Vagina (tissue), 2 donors: ENCODE measurements at regions not wholly inside any gene's neighbourhood (a gene's known extent, or its start where the extent isn't known, plus 50 kb on each side); places are given as distances from the start of the nearest gene placed in this dataset.

Experiments used
- DNase-seq, 2 donors: peaks; one replicate each; pipeline ENCODE4 v3.0.0-alpha.2; 2017; ENCODE audit errors: extremely low spot score in 2 of 2
- H3K27ac ChIP-seq: fragments of 200-600 bp; sonication (generic); one replicate; pipeline ENCODE4 v1.5.1; 2019
- H3K27me3 ChIP-seq: fragments of 200-600 bp; sonication (generic); one replicate; pipeline ENCODE4 v1.5.1; 2019
- H3K36me3 ChIP-seq, 2 donors: fragments of 200-600 bp; sonication (generic); one replicate each; pipeline ENCODE4 v1.5.1; 2017 to 2019
- H3K4me1 ChIP-seq: fragments of 200-600 bp; sonication (generic); one replicate; pipeline ENCODE4 v1.5.1; 2019
- H3K4me3 ChIP-seq, 2 donors: fragments of 200-600 bp; sonication (generic); 1 replicate in 1 of 2; 2 replicates in 1 of 2; pipeline ENCODE4 v1.5.1; 2016 to 2019
- H3K9me3 ChIP-seq: fragments of 200-600 bp; sonication (generic); one replicate; pipeline ENCODE4 v1.5.1; 2019
- POLR2A ChIP-seq, 2 donors: fragments of 450-650 bp; IDR thresholded peaks; one replicate each; pipeline ENCODE4 v1.6.1; 2017; ENCODE audit warnings: antibody characterized with exemption in 2 of 2, mild to moderate bottlenecking in 2 of 2, moderate library complexity in 2 of 2
- POLR2AphosphoS5 ChIP-seq, 2 donors: sonication (generic); formaldehyde crosslinking; IDR thresholded peaks; one replicate each; pipeline ENCODE4 v1.9.0; 2017; ENCODE audit warnings: antibody characterized with exemption in 2 of 2, mild to moderate bottlenecking in 2 of 2, low read depth in 1 of 2; ENCODE audit not compliant: insufficient read depth in 1 of 2
- intact Hi-C: fragments of 100-400 bp; cut with DNase I; formaldehyde crosslinking; loops from one replicate; pipeline ENCODE4 v1.15.1; 2023
- TF ChIP-seq, protein P1 (sequence below), 3 experiments: fragments of 450-650 bp in 2 of 3; fragments of 200-600 bp in 1 of 3; sonication (generic) in 1 of 3; IDR thresholded peaks; one replicate each; pipeline ENCODE4 v1.5.1; 2017 to 2019; ENCODE audit warnings: antibody characterized with exemption in 3 of 3, mild to moderate bottlenecking in 2 of 3, moderate library complexity in 2 of 3

DNA sequence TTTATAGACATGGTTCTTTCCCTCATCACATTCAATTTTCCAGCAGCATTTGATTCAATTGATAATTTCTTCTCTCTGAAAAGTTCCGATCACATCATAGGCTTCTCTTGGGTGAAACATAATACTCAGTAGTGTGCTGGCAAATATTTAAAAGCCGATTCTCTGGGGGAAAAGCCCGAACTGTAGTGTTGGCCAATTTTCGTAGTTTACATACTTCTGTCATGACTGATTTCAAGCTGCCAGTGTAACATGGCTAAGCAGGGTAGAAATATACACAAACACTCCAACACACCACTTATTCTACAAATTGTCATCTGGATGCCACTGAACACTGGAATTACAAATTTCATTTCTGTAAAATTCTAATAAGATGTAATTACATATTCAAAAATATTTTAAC lies 56.1 kb upstream of the FREM2 start:
- no peaks in the 10 kb centered on the region for H3K9me3 ChIP-seq
- intact Hi-C loops, result no loop called here
- H3K36me3 ChIP-seq, result no peaks in the 10 kb centered on the region
- no peak overlapping the region for H3K4me3 ChIP-seq
- no peak for DNase-seq
- H3K27me3 ChIP-seq, result no peaks in the 10 kb centered on the region
- no peak overlapping the region for H3K27ac ChIP-seq
- TF ChIP-seq POLR2AphosphoS5 (IDR thresholded peaks at IDR 0.05; ENCODE audit: insufficient read depth in 1 of 2, low read depth in 1 of 2), result no peak
- TF ChIP-seq POLR2A (IDR thresholded peaks at IDR 0.05), result no peak
- H3K4me1 ChIP-seq, result no peaks in the 10 kb centered on the region

DNA sequence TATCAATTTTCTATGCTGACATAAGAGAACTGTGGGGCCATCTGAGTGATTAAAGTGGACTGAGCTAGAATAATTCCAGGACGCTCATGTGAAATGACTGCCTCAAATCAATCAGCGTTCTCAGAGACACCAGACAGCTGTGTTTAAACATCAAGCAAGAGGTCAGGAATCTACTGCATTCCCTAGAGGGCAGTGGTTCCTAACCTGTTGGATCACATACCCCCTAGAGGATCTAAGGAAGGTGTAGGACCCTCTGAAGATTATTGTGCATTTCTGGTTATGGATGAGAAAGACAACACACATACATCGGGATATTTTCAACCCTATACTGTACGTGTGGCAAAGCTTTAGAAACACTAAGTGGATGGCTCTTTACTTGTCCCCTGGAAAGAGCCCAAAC lies 51.8 kb upstream of the FREM2 start:
- TF ChIP-seq, protein P1, sequence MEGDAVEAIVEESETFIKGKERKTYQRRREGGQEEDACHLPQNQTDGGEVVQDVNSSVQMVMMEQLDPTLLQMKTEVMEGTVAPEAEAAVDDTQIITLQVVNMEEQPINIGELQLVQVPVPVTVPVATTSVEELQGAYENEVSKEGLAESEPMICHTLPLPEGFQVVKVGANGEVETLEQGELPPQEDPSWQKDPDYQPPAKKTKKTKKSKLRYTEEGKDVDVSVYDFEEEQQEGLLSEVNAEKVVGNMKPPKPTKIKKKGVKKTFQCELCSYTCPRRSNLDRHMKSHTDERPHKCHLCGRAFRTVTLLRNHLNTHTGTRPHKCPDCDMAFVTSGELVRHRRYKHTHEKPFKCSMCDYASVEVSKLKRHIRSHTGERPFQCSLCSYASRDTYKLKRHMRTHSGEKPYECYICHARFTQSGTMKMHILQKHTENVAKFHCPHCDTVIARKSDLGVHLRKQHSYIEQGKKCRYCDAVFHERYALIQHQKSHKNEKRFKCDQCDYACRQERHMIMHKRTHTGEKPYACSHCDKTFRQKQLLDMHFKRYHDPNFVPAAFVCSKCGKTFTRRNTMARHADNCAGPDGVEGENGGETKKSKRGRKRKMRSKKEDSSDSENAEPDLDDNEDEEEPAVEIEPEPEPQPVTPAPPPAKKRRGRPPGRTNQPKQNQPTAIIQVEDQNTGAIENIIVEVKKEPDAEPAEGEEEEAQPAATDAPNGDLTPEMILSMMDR (IDR thresholded peaks at IDR 0.05), result no peak
- TF ChIP-seq POLR2AphosphoS5 (IDR thresholded peaks at IDR 0.05; ENCODE audit: insufficient read depth in 1 of 2, low read depth in 1 of 2) (no peak), POLR2A (IDR thresholded peaks at IDR 0.05) (no peak)
- no peak for DNase-seq
- intact Hi-C loops, result no loop called here
- no peak overlapping the region for H3K4me3 ChIP-seq
- no peaks in the 10 kb centered on the region for H3K4me1 ChIP-seq
- no peaks in the 10 kb centered on the region for H3K27me3 ChIP-seq
- H3K36me3 ChIP-seq, result no peaks in the 10 kb centered on the region
- H3K27ac ChIP-seq, result no peak overlapping the region
- no peaks in the 10 kb centered on the region for H3K9me3 ChIP-seq

DNA sequence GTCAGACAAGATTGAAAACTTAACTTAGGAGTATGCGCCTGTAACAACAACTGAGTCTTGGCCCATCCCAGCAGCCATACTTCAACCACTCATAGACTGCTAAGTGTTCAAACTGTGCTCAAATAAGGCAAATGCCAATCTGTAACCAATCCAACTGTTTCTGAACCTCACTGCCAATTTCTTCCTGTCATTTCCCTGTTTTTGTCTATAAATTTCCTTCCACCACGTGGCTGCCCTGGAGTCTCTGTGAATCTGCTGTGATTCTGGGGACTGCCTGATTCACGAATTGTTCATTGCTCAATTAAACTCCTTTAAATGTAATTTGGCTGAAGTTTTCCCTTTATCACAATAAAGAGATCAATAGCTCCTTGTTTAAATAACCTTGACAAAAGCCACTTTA lies 50.8 kb upstream of the FREM2 start:
- H3K27me3 ChIP-seq, result no peaks in the 10 kb centered on the region
- no peak for TF ChIP-seq POLR2A (IDR thresholded peaks at IDR 0.05)
- TF ChIP-seq, protein P1 (IDR thresholded peaks at IDR 0.05), result no peak
- TF ChIP-seq POLR2AphosphoS5 (IDR thresholded peaks at IDR 0.05; ENCODE audit: insufficient read depth in 1 of 2, low read depth in 1 of 2), result no peak
- intact Hi-C loops, result no loop called here
- no peaks in the 10 kb centered on the region for H3K9me3 ChIP-seq
- no peak overlapping the region for H3K4me3 ChIP-seq
- DNase-seq, result no peak
- no peaks in the 10 kb centered on the region for H3K36me3 ChIP-seq
- no peaks in the 10 kb centered on the region for H3K4me1 ChIP-seq
- H3K27ac ChIP-seq, result no peak overlapping the region

DNA sequence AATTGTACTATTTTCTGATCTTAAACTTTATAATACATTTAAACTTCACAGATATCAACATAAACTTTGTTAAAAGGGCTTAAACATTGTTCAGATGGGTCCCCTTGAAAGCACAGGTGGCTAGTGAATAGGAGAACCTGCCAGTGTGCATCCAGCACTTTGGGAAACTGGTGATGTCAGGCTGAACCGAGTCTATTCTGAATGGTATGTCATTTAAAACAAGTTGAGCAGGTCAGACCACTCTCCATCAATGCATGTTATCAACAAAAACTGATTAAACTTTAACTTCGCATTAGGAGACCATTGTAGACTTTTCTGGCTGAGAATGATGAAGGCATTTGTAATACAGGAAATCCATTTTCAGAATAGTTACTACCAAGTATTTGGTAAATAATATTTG lies 50.1 kb upstream of the FREM2 start:
- no peak for TF ChIP-seq POLR2A (IDR thresholded peaks at IDR 0.05)
- TF ChIP-seq, protein P1 (IDR thresholded peaks at IDR 0.05), result no peak
- TF ChIP-seq POLR2AphosphoS5 (IDR thresholded peaks at IDR 0.05; ENCODE audit: insufficient read depth in 1 of 2, low read depth in 1 of 2), result no peak
- H3K4me1 ChIP-seq, result no peaks in the 10 kb centered on the region
- no peak for DNase-seq
- H3K9me3 ChIP-seq, result no peaks in the 10 kb centered on the region
- no peak overlapping the region for H3K4me3 ChIP-seq
- H3K36me3 ChIP-seq, result no peaks in the 10 kb centered on the region
- intact Hi-C loops, result no loop called here
- H3K27ac ChIP-seq, result no peak overlapping the region
- H3K27me3 ChIP-seq, result no peaks in the 10 kb centered on the region
